ENCODE measurements at regions not wholly inside any gene's neighbourhood (a gene's known extent, or its start where the extent isn't known, plus 50 kb on each side); places are given as distances from the start of the nearest gene placed in this dataset.

DNA sequence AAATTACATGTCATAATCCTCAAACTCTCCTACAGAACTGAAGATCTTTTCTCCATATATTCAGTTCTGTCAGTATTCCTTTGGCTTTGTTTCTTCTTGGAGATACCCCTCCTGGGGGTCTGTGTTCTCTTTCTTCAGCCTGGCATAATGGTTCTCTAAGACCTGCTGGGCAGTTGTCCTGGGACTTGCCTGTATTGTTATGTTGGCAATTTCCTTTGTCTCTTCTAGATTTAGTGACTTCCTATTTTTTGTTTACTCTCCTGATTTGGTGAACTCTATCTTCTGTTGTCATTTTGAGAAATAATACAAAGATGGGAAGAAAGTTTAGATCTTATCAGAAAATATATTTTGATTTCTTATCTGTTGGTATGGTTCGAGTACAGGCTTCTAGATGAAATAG, 127.8 kb downstream of the GOSR1 start:
- TF ChIP-seq, protein P1, sequence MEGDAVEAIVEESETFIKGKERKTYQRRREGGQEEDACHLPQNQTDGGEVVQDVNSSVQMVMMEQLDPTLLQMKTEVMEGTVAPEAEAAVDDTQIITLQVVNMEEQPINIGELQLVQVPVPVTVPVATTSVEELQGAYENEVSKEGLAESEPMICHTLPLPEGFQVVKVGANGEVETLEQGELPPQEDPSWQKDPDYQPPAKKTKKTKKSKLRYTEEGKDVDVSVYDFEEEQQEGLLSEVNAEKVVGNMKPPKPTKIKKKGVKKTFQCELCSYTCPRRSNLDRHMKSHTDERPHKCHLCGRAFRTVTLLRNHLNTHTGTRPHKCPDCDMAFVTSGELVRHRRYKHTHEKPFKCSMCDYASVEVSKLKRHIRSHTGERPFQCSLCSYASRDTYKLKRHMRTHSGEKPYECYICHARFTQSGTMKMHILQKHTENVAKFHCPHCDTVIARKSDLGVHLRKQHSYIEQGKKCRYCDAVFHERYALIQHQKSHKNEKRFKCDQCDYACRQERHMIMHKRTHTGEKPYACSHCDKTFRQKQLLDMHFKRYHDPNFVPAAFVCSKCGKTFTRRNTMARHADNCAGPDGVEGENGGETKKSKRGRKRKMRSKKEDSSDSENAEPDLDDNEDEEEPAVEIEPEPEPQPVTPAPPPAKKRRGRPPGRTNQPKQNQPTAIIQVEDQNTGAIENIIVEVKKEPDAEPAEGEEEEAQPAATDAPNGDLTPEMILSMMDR (IDR thresholded peaks at IDR 0.05; ENCODE audit: low read length) = no peak
- no peak for TF ChIP-seq EZH2 (optimal IDR thresholded peaks at IDR 0.05; ENCODE audit: low read depth, low read length)

All from MM.1S (cell line).